HG03103 (cell line): ENCODE measurements at regions not wholly inside any gene's neighbourhood (a gene's known extent, or its start where the extent isn't known, plus 50 kb on each side); places are given as distances from the start of the nearest gene placed in this dataset.

ENCODE experiments used
- ATAC-seq: cut with Tn5 transposase; IDR thresholded peaks from one replicate; pipeline ENCODE4 v1.9.1; 2021; ENCODE audit warnings: low read depth; ENCODE audit not compliant: unreplicated experiment

DNA sequence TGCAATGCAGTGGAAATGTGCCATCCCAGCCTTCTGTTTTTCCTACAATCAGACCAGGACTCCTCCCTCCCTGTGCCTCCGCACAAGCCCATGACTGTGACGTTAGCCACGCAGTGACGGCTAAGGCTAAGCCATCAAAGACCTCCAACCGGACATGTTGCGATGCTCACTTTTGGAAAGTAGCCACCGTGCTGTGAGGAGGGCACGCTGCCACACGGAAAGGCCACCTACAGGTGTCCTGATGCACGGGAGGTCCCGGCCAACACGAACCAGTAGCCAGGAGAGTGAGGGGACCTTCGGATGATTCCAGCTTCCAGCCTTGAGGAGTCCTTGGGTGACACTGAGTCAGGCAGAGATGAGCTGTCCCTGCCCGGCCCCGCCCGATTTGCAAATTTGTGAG is 53.9 kb downstream of the FOXL1 start:
- ATAC-seq: no peak

DNA sequence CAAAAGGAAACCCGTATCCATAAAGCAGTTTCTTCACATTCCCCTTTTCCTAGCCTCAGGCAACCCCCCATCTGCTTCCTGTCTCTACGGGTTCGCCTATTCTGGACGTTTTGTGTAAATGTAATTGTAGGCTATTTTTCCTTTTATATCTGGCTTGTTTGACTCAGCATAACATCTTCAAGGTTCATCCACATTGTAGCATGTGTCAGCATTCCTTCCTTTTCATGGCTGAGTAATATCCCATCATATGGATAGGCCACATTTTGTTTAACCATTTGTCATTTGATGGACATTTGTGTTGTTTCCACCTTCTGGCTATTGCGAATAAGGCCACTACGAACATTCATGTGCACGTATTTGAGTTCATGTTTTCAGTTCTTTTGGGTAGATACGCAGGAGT is 54.6 kb downstream of the FOXL1 start:
- no peak for ATAC-seq

DNA sequence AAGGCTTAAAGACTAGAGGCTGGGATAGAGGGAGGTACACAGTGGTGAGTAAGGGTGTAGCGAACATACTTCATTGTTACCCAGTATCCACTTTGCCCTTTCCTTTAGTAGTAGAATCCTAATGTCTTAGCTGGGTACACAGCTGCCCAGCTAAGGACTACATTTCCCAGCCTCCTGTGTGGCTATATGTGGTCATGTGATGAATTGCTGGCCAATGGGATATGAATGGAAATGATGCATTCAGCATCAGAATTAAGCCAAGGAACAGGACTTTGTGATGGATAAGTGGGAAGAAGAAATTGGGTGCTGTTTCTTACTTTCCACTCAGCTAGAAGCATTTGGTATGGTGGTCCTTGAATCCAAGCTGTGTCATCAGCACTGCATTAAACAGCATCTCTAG is 55.9 kb downstream of the FOXL1 start:
- no peak for ATAC-seq

DNA sequence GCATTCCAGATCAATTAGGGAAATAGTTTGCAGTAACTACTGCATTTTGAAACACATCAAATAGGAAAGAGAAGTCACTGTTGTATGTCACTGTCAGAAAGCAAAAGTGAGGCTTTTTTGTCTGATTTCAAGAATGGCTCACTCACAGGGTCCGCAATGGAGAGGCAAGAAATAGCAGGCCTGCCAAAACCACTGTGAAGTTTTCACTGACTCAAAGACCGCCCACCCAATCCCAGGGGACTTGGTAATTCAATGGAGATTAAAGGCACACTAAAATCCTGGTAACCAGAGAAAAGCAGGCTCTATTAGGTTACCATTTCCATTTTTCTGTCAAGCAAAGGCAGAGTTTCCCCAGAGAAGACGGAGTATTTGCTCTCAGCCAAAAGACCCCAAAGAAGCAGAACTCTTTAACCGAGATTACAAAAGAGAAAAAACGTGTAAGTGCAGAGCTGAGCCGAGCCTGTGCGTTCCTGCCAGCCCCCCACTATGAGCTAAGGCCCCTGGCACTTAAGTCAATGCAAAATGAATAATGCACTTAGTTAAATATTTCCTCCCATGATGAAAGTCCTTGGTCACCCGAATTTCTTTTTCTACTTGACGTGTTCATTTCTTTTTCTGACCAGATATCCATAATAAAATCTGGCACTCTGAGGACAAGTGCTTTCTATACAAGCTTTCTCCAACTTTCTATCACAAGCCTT is 57.0 kb downstream of the FOXL1 start:
- no peak for ATAC-seq

DNA sequence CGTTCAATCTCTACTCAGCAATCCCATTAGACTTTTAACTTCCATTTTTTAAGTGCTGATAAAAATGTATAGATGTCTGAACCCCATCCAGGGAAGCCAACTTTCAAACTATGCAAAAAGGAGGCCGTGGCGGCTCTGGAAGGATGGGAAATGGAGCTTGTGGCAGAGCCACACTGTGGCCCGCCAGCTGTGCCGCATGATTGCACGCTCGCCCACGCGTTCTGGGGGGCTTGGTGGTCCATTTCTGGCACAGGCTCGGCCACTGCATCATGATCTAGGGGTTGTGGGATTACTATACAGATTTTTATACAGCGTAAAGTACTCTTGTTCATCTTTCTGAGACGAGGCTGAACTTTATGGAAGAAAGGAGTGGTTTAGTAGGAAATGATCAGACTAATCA is 57.6 kb downstream of the FOXL1 start:
- ATAC-seq: no peak

DNA sequence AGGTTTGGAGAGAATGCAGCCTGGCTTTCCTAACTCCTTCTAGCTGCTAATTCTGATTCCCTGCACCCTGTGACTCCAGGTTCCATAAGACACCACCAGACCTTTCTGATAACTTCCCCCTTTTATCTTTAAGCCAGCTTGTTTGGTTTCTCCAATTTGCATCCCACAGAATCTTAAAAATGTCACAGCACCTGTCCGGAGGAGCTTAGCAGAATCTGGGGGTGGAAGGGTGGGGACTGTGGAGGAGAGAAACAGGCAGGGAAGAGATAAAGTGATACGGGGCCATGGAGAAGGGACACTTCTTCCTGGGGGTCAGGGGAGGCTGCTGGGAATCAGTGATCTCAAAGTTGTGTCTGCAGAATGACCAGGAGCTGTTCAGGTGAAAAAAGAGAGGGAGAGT is 59.4 kb downstream of the FOXL1 start:
- no peak for ATAC-seq

DNA sequence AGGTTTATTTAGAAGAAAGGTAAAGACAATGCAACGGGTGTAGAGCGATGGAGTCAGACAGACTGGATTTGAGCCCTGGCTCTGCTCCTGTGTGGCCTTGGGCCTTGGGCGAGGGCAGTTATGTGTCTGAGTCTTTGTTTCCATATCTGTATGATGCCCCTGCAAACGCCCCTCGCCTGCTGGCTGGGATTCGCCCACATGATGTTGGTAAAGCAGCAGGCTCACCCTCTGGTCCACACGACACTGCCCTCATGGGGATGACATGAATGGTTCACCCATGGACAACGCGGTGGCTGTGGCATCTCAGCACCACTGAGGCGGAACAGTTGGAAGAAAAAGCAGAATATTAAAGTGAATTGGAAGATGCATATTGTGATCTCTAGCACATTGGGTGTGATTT is 60.3 kb downstream of the FOXL1 start:
- ATAC-seq: no peak

DNA sequence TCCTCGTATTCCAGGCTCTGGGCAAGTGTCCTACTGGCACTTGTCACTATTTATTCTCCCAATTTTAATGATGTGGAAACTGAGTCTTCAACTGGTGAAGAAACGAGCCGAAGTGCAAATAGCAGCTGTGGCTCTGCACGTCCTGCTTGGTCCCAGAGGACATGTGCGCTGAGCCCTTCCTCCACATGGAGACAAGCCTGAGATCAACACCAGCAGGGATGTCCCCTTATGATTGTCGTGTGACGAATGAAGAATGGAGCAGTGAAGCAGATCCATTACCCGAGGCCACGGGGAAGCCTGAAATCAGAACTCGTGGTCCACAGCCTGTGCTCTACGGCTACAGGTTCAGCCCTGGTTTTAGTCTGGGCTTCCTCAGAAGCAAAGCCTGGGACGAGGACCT is 61.0 kb downstream of the FOXL1 start:
- no peak for ATAC-seq

DNA sequence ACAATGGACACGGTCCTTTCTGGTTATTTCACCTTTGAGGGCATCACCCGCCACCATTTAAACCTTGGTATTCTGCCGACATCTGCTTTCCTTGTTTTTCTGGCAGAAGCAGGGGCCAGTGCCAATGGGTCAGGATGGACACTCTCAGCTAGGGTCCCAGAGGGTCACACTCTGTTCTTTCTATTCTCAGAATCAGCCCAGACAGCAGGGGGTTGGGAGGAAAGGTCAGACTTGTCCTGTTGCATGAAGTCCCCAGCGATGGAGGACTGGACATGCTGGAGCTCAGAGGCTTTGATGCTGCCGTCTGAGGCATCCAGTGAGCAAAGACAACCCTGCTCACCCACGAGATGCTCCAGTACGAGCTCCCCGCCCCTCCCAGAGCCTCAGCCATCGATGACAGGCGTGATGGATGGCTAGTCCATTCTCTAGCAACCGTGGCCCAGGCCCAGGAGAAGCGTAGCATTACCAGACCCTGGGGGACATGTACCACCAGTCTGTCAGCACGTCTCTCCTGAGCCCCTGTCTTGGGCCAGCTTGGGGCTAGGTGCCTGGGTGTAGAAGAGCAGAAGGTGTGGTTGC is 62.0 kb downstream of the FOXL1 start:
- ATAC-seq: no peak

DNA sequence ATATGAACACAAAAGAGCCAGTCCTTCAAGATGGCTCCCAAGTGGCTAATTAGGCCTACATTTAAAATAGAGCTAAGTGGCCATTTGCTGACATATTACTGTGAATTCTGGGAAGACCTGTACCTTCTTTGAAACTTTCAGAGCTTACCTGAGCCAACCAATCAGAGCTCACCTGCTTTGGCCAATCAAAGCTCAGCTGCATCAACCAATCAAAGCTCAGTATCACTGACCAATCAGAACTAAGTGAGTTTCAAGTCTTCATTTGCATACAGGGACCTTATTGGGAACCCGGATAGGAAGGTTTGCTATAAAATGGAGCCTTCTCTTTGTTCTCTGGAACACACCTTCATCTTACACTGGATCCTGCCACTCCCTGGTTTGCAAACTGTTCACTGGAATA is 63.7 kb downstream of the FOXL1 start:
- no peak for ATAC-seq

DNA sequence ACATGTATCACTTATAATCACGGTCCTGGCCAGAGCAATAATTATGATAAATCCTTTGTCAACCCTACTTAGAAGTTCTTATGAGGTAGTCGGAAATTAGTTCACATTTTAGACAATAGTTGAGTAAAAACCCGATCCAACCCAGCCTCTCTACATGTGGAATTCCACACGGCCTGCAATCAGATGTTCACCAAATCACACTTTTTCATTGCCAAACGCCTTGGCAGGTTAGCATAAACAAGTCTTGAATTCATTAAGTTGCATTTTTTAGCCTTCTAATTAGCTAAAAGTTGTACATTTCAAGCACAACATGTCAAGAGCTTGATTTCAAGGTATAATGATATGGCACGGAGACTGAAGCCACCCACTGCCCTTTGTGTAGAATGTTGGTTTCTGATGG is 65.3 kb downstream of the FOXL1 start:
- no peak for ATAC-seq

DNA sequence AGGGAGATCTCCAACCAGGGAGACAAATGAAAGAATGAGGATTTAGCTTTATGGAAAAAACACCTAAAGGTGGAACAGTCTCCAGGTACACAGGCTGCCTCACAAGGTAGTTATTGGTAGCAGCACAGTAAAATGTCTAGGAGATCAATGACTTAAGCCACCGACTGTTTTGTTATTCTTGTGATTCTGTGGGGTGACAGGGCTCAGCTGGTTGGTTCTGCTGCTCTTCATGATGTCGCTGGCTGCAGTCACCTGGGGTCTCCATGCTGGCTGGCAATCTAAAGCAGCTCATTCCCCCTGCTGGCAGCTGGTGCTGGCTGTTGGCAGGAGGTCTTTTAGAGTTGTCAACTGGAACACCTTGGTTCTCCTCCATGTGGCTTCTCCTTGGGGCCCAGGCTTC is 69.2 kb downstream of the FOXL1 start:
- no peak for ATAC-seq

DNA sequence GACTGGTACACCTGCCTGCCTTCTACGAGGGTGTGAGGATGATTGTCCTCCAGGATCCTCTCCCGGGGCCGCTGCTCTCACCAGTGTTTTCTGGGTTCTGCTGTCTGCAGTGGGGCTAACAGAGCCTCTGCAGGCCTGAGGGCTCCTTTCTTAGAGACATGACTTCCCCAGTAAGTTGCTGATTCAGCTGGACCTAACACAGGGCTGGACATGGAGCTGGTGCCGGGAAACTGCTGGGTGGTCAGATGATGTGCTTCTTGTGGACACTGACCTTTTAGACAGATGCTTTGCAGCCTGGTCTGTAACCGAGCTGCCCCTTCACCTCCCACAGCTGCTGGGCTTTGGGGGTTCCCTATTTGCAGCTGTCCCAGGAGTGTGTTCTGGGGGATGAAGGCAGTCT is 71.5 kb downstream of the FOXL1 start:
- no peak for ATAC-seq

DNA sequence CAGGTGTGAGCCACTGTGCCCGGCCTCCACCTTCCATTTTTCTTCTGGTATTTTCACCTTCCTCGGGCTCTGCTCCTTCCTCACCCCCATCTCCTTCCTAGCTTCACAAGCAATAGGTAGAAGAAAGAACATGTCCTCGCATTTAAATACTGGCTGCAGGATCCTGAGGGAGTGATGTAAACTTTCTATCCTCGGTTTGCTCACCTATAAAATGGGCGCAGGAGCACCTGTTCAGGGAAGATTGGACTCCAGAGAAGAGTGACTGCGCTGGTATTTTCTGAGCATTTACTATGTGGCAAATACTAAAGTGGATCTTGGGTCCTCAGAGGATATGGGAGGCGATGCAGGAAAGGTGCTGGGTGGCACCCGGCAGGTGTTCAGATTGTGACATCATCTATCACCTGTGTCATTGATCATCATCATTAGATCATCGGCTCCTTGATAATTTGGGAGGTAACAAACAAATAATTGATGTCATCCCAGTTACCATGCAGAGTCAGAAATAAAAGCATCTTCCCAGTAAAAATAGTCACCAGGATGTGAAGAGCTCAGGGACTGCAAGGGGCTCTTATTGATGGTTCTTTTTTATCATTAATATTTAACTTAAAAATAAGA is 72.8 kb downstream of the FOXL1 start:
- ATAC-seq: no peak

DNA sequence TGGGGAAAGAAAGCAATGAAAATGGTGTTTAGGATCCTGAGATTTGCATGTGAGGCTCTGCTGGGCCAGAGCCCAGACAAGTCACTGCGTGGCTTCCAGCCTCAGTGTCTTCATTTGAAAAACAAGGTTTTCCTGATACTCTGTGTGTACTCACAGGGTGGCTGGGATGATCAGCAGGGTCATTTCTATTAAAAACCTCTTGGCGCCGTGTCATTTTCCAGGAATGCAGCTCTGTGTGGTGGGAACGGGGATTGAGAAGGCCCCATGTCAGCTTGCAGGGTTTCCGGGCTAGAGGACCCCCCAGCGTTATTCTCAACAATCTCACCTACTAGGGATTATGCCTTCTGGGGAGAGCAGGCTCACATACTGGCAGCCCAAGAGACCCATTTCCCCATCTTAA is 73.5 kb downstream of the FOXL1 start:
- ATAC-seq: no peak

DNA sequence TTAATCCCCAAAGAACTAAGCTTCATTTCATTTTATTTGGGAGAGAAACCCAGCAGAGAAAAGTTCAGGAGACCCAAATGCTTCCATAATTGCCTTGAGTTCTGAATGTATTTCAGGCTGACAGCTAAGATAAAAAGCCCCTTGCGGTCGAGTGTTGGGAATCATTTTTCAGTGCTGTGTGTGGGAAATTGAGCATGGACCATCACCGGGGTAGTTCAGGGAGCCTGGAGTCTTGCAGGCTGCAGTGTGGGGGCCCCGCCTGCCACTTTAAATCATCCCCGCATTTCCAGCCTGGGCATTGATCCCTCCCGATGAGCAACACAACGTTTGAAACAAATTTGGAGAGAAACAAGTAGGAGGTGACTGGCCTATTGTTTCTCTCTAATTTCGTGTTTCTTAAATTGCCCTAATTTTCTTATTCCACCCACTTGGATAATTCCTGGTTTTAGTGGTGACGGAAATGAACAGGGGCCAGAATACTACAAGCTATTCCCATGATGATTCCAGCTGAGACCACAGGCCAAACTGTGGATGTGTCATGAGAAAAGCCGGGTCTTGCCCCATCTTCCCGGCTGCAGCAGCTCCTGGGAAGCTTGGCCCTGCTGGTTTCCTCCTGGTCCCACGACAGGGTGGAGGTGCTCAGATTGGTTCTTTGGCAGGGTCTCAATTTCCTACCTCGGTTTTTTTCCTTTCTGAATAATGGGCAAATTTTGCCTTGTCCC is 75.1 kb downstream of the FOXL1 start:
- ATAC-seq: no peak

DNA sequence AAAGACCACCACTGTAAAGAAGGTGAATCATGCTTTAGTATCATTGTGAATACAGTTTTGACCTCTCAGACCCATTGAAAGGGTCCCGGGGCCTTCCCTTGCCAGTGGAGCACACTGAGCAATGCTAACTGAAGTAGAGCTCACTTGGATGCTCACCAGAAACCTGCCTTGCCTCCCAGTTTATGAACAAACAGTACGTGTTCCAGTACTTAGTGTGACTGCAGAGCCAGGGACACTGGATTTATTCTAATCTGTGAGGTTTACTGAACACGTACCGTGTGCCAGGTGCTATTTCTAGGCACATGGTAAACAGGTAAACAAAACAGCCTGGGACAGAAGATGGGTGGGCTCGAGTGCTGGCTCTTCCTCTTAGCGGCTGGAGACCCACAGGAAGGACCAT is 79.6 kb downstream of the FOXL1 start:
- ATAC-seq: no peak

DNA sequence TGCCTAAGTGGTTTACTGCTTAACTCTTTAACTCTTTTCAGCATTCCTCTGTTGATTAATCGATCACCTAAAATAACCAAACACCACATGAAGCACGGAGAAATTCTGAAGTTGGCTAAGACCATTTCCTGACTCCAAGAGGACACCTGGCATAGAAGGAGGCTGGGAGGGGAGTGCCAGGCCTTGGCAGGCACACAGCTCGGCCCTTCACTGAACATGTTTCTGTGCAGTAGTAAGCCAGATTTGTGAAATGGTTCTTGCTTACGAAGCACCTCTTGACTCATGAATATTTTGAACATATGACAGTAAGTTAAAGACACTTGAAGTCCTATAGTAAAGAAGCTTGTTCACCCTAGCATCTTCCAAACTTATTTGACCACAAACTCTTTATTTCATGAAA is 82.3 kb downstream of the FOXL1 start:
- ATAC-seq: no peak

DNA sequence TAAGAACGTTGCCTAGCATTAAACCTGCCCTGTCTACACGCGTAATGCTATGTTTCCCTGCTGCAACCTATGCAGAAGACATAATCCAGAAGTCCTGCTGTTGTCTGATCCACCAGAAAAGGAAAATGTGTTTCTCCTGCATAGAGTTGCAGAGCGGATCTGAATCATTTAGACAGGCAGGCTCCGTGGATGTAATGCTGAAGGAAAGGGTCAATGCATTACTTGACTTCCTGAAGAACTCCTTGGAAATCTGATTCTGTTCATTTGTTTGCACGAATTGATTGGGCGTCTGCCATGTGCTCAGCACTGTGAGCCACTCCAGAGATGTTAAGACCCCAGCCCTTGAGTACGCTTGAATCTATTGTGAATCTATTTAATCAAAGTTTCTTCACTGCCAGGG is 83.4 kb downstream of the FOXL1 start:
- no peak for ATAC-seq

DNA sequence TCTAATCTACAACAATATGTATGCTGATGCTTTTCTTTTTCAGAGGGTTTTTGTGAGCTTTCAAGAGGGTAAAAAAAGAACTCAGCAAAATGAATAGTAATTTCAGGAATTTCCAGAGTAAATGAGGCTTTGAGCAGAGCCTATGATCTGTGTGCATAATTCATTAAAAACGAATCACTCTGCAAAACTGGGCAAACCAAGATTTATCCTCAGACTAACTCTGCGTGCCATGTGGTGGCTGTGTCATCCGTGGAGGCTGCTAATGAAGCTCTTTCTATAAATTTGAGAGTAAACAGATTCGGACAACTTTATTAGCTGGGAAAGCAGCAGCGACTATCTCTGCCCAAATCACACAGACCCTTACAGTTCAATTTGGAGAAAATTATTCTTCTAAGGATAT is 83.8 kb downstream of the FOXL1 start:
- ATAC-seq: no peak

DNA sequence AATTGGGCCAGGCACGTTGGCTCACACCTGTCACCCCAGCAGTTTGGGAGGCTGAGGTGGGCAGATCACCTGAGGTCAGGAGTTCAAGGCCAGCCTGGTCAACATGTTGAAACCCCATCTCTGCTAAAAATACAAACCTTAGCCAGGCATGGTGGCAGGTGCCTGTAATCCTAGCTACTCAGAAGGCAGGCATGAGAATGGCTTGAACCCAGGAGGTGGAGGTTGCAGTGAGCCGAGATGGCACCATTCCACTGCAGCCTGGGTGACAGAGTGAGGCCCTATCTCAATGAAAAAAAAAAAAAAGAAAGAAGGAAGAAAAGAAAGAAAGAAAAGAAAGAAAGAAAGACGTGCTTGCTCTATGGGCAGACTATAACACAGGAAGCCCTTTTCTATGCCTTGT is 84.4 kb downstream of the FOXL1 start:
- ATAC-seq: no peak
